ENCODE measurements at regions not wholly inside any gene's neighbourhood (a gene's known extent, or its start where the extent isn't known, plus 50 kb on each side); places are given as distances from the start of the nearest gene placed in this dataset.

- dilution Hi-C loops (cut with HindIII; ENCODE audit: low sequenced_read_pairs, unreplicated experiment) (no loop called here), in situ Hi-C loops (cut with MboI; ENCODE audit: low sequenced_read_pairs) (no loop called here), intact Hi-C loops (cut with micrococcal nuclease) (no loop called here)
- Histone ChIP-seq H3K18ac (ENCODE audit: low read depth, low read length) (0 out of 2 replicates have a peak overlapping the region, but pooled peaks have one; percentile 9), H3K4me2 (ENCODE audit: low read depth, low read length) (no peak overlapping the region), H4K8ac (ENCODE audit: low read depth in 2 of 2, low read length in 2 of 2) (peak overlapping the region in 1 of 2 experiments; percentile 56; a peak in 2 of 4 replicates), H3K4ac (ENCODE audit: low read depth, low read length) (no peak overlapping the region; the same call in 1 of the 2 replicates), H3K27ac (ENCODE audit: insufficient read depth, low read length) (no peak overlapping the region), H2AFZ (replicated peaks; ENCODE audit: low read length, poor library complexity) (peak overlapping the region; percentile 64), H2AK5ac (ENCODE audit: low read depth, low read length) (0 out of 2 replicates have a peak overlapping the region, but pooled peaks have one; percentile 17), H2BK120ac (ENCODE audit: low read depth, low read length) (peak overlapping the region; percentile 45), H3K9ac (ENCODE audit: low read depth, low read length) (no peak overlapping the region), H3K56ac (ENCODE audit: extremely low read depth, insufficient read depth, low read length) (no peak overlapping the region), H3K9me1 (ENCODE audit: insufficient read depth, low read length) (0 out of 2 replicates have a peak, but pooled peaks cover 5% of the 10 kb centered on the region), H3K9me3 (ENCODE audit: control insufficient read depth, insufficient read depth, low read length) (no peaks in the 10 kb centered on the region; the same call in 1 of the 2 replicates), H3K79me1 (ENCODE audit: low read depth in 1 of 2, low read length in 2 of 2) (no peaks in the 10 kb centered on the region), H3K27me3 (ENCODE audit: control insufficient read depth, insufficient read depth, low read length) (no peaks in the 10 kb centered on the region), H2BK5ac (ENCODE audit: low read depth, low read length, poor library complexity, severe bottlenecking) (no peak overlapping the region), H2AK9ac (replicated peaks; ENCODE audit: low read depth, low read length, poor library complexity) (no peak overlapping the region), H3K14ac (replicated peaks; ENCODE audit: low read depth, low read length) (0 out of 2 replicates have a peak overlapping the region, but pooled peaks have one; percentile 1), H4K5ac (ENCODE audit: low read depth, low read length) (no peak overlapping the region), H2BK20ac (ENCODE audit: low read depth, low read length) (peak overlapping the region; percentile 57; the same call in 1 of the 2 replicates), H3K36me3 (ENCODE audit: control insufficient read depth, insufficient read depth, low read length) (no peaks in the 10 kb centered on the region), H3K23ac (ENCODE audit: low read depth, low read length) (no peak overlapping the region), H4K91ac (ENCODE audit: insufficient read depth, low read depth, low read length) (peak overlapping the region; percentile 11; the same call in 1 of the 2 replicates), H2BK15ac (ENCODE audit: low read depth, low read length) (no peak overlapping the region), H3K4me3 (ENCODE audit: insufficient read depth, low read depth, low read length) (no peak overlapping the region), H4K20me1 (ENCODE audit: insufficient read depth, low read length) (no peaks in the 10 kb centered on the region), H3K4me1 (ENCODE audit: control insufficient read depth, insufficient read depth, low read length) (no peaks in the 10 kb centered on the region)
- WGBS, 2 experiments (ENCODE audit: extremely low coverage in 2 of 2, insufficient read length in 1 of 2): no CpG with 5 or more reads among the region's 4 CpGs
- TF ChIP-seq FOS (IDR thresholded peaks at IDR 0.05; ENCODE audit: low read depth, low read length): no peak
- no peak for TF ChIP-seq ELK1 (IDR thresholded peaks at IDR 0.05; ENCODE audit: borderline replicate concordance, low read depth, low read length)
- TF ChIP-seq CHD1 (IDR thresholded peaks at IDR 0.05; ENCODE audit: low read depth, low read length): no peak
- no peak for TF ChIP-seq USF2 (IDR thresholded peaks at IDR 0.05; ENCODE audit: low read depth, low read length)
- TF ChIP-seq RAD21 (IDR thresholded peaks at IDR 0.05; ENCODE audit: low read length): no peak
- no peak for TF ChIP-seq SMC3 (IDR thresholded peaks at IDR 0.05; ENCODE audit: low read depth, low read length)
- TF ChIP-seq NFE2L2 (IDR thresholded peaks at IDR 0.05; ENCODE audit: low read depth, low read length): no peak
- no peak for TF ChIP-seq MAZ (IDR thresholded peaks at IDR 0.05; ENCODE audit: borderline replicate concordance, low read depth, low read length)
- no peak for TF ChIP-seq CEBPB (IDR thresholded peaks at IDR 0.05; ENCODE audit: low read depth, low read length)
- TF ChIP-seq RFX5 (IDR thresholded peaks at IDR 0.05; ENCODE audit: low read depth, low read length): no peak
- no peak for TF ChIP-seq MAFK (IDR thresholded peaks at IDR 0.05; ENCODE audit: low read depth, low read length)
- TF ChIP-seq RCOR1 (IDR thresholded peaks at IDR 0.05; ENCODE audit: insufficient replicate concordance, low read length): no peak
- no peak for TF ChIP-seq MXI1 (IDR thresholded peaks at IDR 0.05; ENCODE audit: borderline replicate concordance, low read depth, low read length)
- no peak for TF ChIP-seq CTCF (conservative IDR thresholded peaks at IDR 0.05; ENCODE audit: low read depth, low read length)
- TF ChIP-seq POLR2A (IDR thresholded peaks at IDR 0.05; ENCODE audit: low read depth, low read length): no peak
- TF ChIP-seq BHLHE40 (IDR thresholded peaks at IDR 0.05; ENCODE audit: low read depth, low read length): no peak
- ATAC-seq (ENCODE audit: low read depth): no peak
- CTCF ChIA-PET: no interaction called here
- POLR2A ChIA-PET (ENCODE audit: unreplicated experiment): no interaction called here
- no TSS peak for BruUV-seq (replicated peaks)
- DNase-seq: no peak
Observed at GRCh38 chr4:188949596-188949995, 810.4 kb downstream of the TRIML1 start.

Data from IMR-90 (cell line).